HepG2 (cell line): ENCODE measurements at regions not wholly inside any gene's neighbourhood (a gene's known extent, or its start where the extent isn't known, plus 50 kb on each side); places are given as distances from the start of the nearest gene placed in this dataset.

ENCODE experiments used
- AHR ChIP-seq: IDR thresholded peaks from 2 replicates; pipeline ENCODE4 v1.6.1; 2018; ENCODE audit warnings: missing genetic modification reagents, missing compliant biosample characterization
- ARID4A ChIP-seq: sonication (generic); formaldehyde crosslinking; IDR thresholded peaks from 2 replicates; pipeline ENCODE4 v1.5.0; 2020; ENCODE audit warnings: mild to moderate bottlenecking, missing genetic modification reagents, borderline replicate concordance
- DPF2 ChIP-seq: sonication (generic); formaldehyde crosslinking; IDR thresholded peaks from 2 replicates; pipeline ENCODE4 v1.4.0; 2020; ENCODE audit warnings: mild to moderate bottlenecking, low read depth, missing genetic modification reagents, borderline replicate concordance
- FUBP1 ChIP-seq: sonication (generic); formaldehyde crosslinking; IDR thresholded peaks from 2 replicates; pipeline ENCODE4 v1.5.1; 2020; ENCODE audit warnings: missing genetic modification reagents, mild to moderate bottlenecking, borderline replicate concordance
- GPN1 ChIP-seq: sonication (generic); formaldehyde crosslinking; IDR thresholded peaks from 2 replicates; pipeline ENCODE4 v1.5.1; 2020; ENCODE audit warnings: missing genetic modification reagents, borderline replicate concordance
- JUN ChIP-seq: sonication (generic); formaldehyde crosslinking; IDR thresholded peaks from 2 replicates; pipeline ENCODE4 v1.4.0; 2020; ENCODE audit warnings: mild to moderate bottlenecking, missing genetic modification reagents
- MED8 ChIP-seq: sonication (generic); formaldehyde crosslinking; IDR thresholded peaks from 2 replicates; pipeline ENCODE4 v1.8.1; 2023; ENCODE audit warnings: mild to moderate bottlenecking, missing genetic modification reagents; ENCODE audit not compliant: insufficient replicate concordance
- NFYC ChIP-seq: IDR thresholded peaks from 2 replicates; pipeline ENCODE4 v1.6.1; 2016; ENCODE audit warnings: missing genetic modification reagents, missing compliant biosample characterization
- NKX3-1 ChIP-seq: sonication (generic); formaldehyde crosslinking; IDR thresholded peaks from 2 replicates; pipeline ENCODE4 v1.5.0; 2020; ENCODE audit warnings: missing genetic modification reagents
- PHF21A ChIP-seq: sonication (generic); formaldehyde crosslinking; IDR thresholded peaks from 2 replicates; pipeline ENCODE4 v1.5.0; 2020; ENCODE audit warnings: mild to moderate bottlenecking, missing genetic modification reagents
- RXRB ChIP-seq: IDR thresholded peaks from 2 replicates; pipeline ENCODE4 v1.6.1; 2016; ENCODE audit warnings: borderline replicate concordance, missing genetic modification reagents, missing compliant biosample characterization
- SAFB2 ChIP-seq: sonication (generic); formaldehyde crosslinking; IDR thresholded peaks from 2 replicates; pipeline ENCODE4 v1.5.1; 2020; ENCODE audit warnings: missing genetic modification reagents, low read depth, mild to moderate bottlenecking, borderline replicate concordance
- SOX5 ChIP-seq: IDR thresholded peaks from 2 replicates; pipeline ENCODE4 v1.6.1; 2016; ENCODE audit warnings: borderline replicate concordance
- SP140L ChIP-seq: sonication (generic); formaldehyde crosslinking; IDR thresholded peaks from 2 replicates; pipeline ENCODE4 v1.4.0; 2020; ENCODE audit warnings: missing genetic modification reagents, borderline replicate concordance
- TEAD3 ChIP-seq: optimal IDR thresholded peaks from 2 replicates; pipeline ENCODE3; 2016; ENCODE audit warnings: borderline replicate concordance
- ZEB1 ChIP-seq: IDR thresholded peaks from 2 replicates; pipeline ENCODE4 v1.6.1; 2012; ENCODE audit warnings: mild to moderate bottlenecking, low read depth, inconsistent platforms; ENCODE audit not compliant: insufficient replicate concordance
- ZNF547 ChIP-seq: sonication (generic); formaldehyde crosslinking; IDR thresholded peaks from 2 replicates; pipeline ENCODE4 v1.5.1; 2020; ENCODE audit warnings: mild to moderate bottlenecking, missing genetic modification reagents
- ZNF720 ChIP-seq: sonication (generic); formaldehyde crosslinking; IDR thresholded peaks from 2 replicates; pipeline ENCODE4 v1.4.0; 2020; ENCODE audit warnings: missing genetic modification reagents
- ZNF83 ChIP-seq: sonication (generic); formaldehyde crosslinking; IDR thresholded peaks from 2 replicates; pipeline ENCODE4 v1.4.0; 2020; ENCODE audit warnings: missing genetic modification reagents, mild to moderate bottlenecking, borderline replicate concordance
- ZNF879 ChIP-seq: sonication (generic); formaldehyde crosslinking; IDR thresholded peaks from 2 replicates; pipeline ENCODE4 v1.8.1; 2023; ENCODE audit warnings: missing genetic modification reagents
- TF ChIP-seq, protein P1 (sequence below): sonication (generic); formaldehyde crosslinking; IDR thresholded peaks from 2 replicates; pipeline ENCODE4 v1.8.1; 2023; ENCODE audit warnings: mild to moderate bottlenecking, missing genetic modification reagents

DNA sequence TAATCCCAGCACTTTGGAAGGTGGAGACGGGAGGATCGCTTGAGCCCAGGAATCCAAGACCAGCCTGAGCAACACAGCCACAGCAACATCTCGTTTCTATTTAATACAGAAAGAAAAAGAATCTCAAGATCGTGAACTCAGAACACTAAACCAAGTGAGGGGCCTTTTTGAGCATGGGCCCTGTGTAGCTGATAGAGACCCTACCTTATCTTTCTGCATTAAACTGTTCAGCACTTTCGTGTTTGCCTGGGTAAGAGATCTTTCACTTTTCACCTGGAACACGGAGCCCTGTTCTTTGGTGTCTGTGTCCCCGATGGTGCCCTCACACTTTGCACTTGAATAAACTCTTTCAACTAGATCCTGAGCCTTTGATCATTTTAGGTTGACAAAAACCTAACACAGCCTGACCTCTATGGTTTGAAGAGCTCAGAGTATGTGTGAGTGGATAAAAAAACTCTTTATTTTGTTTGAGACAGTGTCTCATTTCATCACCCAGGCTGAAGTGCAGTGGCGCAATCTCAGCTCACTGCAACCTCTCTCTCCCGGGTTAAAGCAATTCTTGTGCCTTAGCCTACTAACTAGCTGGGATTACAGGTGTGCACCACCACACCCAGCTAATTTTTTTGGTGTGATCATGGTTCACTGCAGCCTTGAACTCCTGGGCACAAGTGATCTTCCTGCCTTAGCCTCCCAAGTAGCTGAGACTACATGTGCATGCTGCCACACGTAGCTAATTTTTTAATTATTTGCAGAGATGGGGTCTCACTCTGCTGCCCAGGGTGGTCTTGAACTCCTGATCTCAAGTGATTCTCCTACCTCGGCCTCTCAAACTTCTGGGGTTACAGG, 83.8 kb upstream of the GRIN2A start (continued):
- TF ChIP-seq, protein P1, sequence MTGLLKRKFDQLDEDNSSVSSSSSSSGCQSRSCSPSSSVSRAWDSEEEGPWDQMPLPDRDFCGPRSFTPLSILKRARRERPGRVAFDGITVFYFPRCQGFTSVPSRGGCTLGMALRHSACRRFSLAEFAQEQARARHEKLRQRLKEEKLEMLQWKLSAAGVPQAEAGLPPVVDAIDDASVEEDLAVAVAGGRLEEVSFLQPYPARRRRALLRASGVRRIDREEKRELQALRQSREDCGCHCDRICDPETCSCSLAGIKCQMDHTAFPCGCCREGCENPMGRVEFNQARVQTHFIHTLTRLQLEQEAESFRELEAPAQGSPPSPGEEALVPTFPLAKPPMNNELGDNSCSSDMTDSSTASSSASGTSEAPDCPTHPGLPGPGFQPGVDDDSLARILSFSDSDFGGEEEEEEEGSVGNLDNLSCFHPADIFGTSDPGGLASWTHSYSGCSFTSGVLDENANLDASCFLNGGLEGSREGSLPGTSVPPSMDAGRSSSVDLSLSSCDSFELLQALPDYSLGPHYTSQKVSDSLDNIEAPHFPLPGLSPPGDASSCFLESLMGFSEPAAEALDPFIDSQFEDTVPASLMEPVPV = peak; percentile 66
- TF ChIP-seq DPF2 (CRISPR knock-in tag) (peak; percentile 97), JUN (CRISPR knock-in tag) (peak; percentile 74; the same call in 1 of the 2 replicates), AHR (CRISPR knock-in tag) (peak; percentile 84; the same call in 1 of the 2 replicates), TEAD3 (CRISPR knock-in tag) (peak; percentile 90), ZNF83 (CRISPR knock-in tag) (0 out of 2 replicates have a peak, but pooled peaks have one; percentile 62), ZEB1 (peak; percentile 85), PHF21A (CRISPR knock-in tag) (peak; percentile 99), SAFB2 (CRISPR knock-in tag) (peak; percentile 35; the same call in 1 of the 2 replicates), MED8 (CRISPR knock-in tag) (peak; percentile 76), RXRB (CRISPR knock-in tag) (peak; percentile 98), ZNF547 (no peak), SOX5 (CRISPR knock-in tag) (peak; percentile 96), ARID4A (CRISPR knock-in tag) (peak; percentile 62; the same call in 1 of the 2 replicates), FUBP1 (CRISPR knock-in tag) (no peak), NKX3-1 (peak; percentile 98), ZNF720 (CRISPR knock-in tag) (no peak), ZNF879 (0 out of 2 replicates have a peak, but pooled peaks have one; percentile 9), SP140L (CRISPR knock-in tag) (peak; percentile 98), NFYC (CRISPR knock-in tag) (peak; percentile 47; the same call in 1 of the 2 replicates), GPN1 (CRISPR knock-in tag) (no peak)
